ENCODE measurements at regions not wholly inside any gene's neighbourhood (a gene's known extent, or its start where the extent isn't known, plus 50 kb on each side); places are given as distances from the start of the nearest gene placed in this dataset.

DNA sequence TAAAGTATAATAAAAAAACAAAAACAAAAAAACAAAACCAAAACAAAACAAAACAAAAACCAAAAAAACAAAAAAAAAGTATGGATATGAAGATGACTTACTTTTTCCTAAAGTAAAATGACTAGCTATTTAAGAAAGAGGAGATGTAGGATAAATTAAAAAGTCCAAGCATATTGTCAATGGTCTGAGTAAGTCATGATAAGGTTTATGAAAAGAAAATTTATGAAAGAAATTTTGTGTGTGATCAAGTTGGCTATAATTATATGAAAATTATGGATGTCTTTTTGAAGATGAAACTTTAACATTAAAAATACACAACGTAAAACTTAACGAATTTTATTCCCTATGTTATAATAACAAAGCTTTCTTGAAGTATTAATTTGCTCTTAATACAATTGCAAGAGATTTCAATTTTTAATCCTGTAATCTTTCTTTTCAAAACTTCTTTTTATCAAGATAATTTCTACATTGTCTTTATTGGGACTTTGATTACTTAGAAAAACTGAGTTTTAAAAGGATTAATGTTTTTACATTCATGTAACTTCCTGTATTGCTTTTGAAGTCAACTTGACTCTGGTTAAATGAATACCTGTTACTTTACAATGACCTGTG is 200.9 kb upstream of the IVNS1ABP start:
- TF ChIP-seq, protein P1, sequence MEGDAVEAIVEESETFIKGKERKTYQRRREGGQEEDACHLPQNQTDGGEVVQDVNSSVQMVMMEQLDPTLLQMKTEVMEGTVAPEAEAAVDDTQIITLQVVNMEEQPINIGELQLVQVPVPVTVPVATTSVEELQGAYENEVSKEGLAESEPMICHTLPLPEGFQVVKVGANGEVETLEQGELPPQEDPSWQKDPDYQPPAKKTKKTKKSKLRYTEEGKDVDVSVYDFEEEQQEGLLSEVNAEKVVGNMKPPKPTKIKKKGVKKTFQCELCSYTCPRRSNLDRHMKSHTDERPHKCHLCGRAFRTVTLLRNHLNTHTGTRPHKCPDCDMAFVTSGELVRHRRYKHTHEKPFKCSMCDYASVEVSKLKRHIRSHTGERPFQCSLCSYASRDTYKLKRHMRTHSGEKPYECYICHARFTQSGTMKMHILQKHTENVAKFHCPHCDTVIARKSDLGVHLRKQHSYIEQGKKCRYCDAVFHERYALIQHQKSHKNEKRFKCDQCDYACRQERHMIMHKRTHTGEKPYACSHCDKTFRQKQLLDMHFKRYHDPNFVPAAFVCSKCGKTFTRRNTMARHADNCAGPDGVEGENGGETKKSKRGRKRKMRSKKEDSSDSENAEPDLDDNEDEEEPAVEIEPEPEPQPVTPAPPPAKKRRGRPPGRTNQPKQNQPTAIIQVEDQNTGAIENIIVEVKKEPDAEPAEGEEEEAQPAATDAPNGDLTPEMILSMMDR (conservative IDR thresholded peaks at IDR 0.05; ENCODE audit: low read depth, low read length) = no peak
- TF ChIP-seq POLR2A (IDR thresholded peaks at IDR 0.05; ENCODE audit: low read depth, low read length) (no peak), CEBPB (IDR thresholded peaks at IDR 0.05; ENCODE audit: low read depth, low read length) (no peak), RAD21 (IDR thresholded peaks at IDR 0.05; ENCODE audit: low read length) (no peak), ELK1 (IDR thresholded peaks at IDR 0.05; ENCODE audit: borderline replicate concordance, low read depth, low read length) (no peak), FOS (IDR thresholded peaks at IDR 0.05; ENCODE audit: low read depth, low read length) (no peak), MAZ (IDR thresholded peaks at IDR 0.05; ENCODE audit: borderline replicate concordance, low read depth, low read length) (no peak), RFX5 (IDR thresholded peaks at IDR 0.05; ENCODE audit: low read depth, low read length) (no peak)

Data from IMR-90 (cell line).